Middle frontal gyrus (tissue), 1 donor: ENCODE measurements at regions not wholly inside any gene's neighbourhood (a gene's known extent, or its start where the extent isn't known, plus 50 kb on each side); places are given as distances from the start of the nearest gene placed in this dataset.

Experiments used
- DNase-seq: peaks from one replicate; pipeline ENCODE4 v3.0.0-alpha.2; 2015; ENCODE audit warnings: low spot score; ENCODE audit errors: extremely low spot score

- no peak for DNase-seq
Measured at GRCh38 chr2:37590119-37590571, 81.3 kb downstream of the CDC42EP3 start.
